Left colon (tissue), 2 donors: ENCODE measurements at regions not wholly inside any gene's neighbourhood (a gene's known extent, or its start where the extent isn't known, plus 50 kb on each side); places are given as distances from the start of the nearest gene placed in this dataset.
A peak's percentile ranks its signal among the peaks of the same experiment; 100 is the strongest.
"Not testable (repeated sequence)": the region's sequence is repeated elsewhere in the genome, so short reads cannot be mapped to it uniquely, and the experiment has no call there.

ENCODE experiments used
- ATAC-seq: fragments of 200-7000 bp; cut with Tn5 transposase; one replicate; pipeline ENCODE4 v1.9.1; 2020; ENCODE audit warnings: mild to moderate bottlenecking, moderate library complexity
- DNase-seq, 2 donors: peaks; one replicate each; pipeline ENCODE4 v3.0.0-alpha.2; 2020
- intact Hi-C, 2 donors: fragments of 100-400 bp; cut with DNase I in 1 of 2; cut with micrococcal nuclease in 1 of 2; formaldehyde crosslinking; loops; one replicate each; pipeline versions ENCODE4 v1.11.2 to v1.14.0; 2022; cut with DNase I, micrococcal nuclease
- donor health status: DM: no; HTN: no; CAD: no.
- donor health status: DM: yes; HTN: yes; CAD: no.

DNA sequence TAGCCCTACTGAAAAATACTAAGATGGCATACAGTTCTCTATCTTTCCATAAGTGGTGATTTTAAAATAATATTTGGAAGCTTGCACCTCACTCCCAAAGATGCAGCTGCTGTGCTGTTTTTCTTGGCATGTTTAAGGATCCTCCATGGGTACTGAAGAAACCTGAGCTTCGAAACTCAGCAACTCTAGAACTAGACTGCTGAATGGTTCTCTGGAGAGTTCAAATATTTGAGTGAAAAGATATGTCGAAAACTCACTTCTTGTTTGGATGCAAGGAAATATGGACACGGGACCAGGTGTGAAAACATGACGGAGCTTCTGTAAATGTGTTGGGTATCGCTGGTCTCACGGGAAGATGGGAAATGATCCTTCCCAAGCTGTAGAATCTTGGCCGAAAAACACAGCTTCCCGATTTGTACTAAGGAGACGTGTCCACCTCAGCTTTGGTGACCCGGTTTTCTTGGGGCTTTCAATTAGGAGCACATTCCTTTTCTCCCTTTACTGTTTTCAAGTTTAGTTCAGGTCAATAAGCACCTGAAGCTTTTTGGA lies 543.8 kb upstream of the NRP1 start:
- no peak for ATAC-seq

GRCh38 chr10:33876584-33877400 lies 542.3 kb upstream of the NRP1 start:
- peak; percentile 29 to 58 for DNase-seq

More for the DNA sequence above, 543.8 kb upstream of the NRP1 start:
- intact Hi-C loops: no loop called here
- no peak for DNase-seq

DNA sequence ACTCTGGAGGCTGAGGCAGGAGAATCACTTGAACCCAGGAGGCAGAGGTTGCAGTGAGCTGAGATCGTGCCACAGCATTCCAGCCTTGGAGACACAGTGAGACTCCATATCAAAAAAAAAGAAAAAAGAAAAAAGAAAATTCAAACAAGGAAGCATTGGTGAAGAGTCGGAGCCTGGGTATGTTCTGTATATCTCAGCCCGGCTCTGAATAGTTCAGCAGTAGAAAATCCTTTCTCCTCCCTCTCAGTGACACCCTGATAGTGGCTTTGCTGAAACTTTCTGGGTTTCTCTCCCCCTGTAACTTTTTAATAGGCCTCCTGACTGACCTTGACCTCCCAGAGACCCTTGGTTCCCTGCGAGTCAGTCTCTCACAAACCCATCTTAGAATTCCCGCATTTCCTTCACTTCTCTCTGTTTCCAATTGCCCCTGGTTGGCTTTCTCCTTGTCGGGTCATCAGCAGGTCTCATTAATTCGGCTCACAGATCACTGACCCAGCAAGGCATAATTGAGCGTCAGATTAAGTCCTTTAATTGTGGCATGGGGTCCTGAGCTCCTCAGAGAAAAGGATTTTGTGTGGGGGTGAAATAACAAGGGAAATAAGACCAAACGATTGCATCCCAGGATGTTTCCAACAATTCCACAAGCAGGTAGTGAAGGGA lies 541.6 kb upstream of the NRP1 start:
- ATAC-seq (no peak), DNase-seq (no peak)
- intact Hi-C loops: no loop called here

More at GRCh38 chr10:33876584-33877400, 542.3 kb upstream of the NRP1 start:
- peak; percentile 100 for ATAC-seq
- intact Hi-C loops: no loop called here

DNA sequence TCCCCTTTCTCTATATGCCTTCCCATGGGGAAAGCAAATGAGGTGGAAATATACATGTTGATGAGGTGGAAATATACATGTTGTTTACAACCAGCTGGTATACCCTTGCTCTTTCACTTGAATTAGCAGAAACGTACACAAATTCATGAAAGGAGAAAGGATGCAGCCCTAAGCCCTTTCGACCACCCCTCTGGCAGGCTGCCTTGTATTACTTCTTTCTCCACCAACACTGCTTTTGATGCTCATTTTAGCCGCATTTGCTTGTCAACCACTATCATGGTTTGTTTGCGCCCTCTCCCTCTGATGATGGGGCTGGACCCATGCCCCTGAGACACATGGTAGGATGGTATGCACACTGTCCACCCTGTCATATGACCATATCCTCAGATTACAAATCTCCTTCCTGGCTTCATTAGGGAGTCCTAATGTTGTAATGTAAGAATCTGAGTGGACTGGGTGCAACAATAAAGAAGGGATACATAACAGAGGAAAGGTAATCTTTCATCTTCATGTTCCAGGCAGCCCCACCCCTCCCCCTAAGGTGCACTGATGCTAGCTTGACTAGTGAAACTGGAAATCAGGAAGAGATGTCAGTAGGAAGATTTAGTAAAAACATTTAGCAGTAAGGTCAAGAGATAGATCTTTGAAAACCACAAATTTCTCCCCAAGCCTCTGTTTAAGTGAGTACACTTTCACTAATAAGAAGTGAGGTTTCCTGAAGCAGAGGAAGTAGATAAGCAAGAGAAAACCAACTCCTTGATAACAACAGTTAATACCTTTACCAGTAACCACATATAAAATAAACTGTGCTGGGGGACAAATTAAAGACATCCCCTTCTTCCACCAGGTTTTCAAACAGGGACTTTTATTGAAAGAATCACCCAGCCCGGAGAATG lies 536.8 kb upstream of the NRP1 start:
- ATAC-seq: no peak
- DNase-seq: no peak
- intact Hi-C loops: no loop called here

DNA sequence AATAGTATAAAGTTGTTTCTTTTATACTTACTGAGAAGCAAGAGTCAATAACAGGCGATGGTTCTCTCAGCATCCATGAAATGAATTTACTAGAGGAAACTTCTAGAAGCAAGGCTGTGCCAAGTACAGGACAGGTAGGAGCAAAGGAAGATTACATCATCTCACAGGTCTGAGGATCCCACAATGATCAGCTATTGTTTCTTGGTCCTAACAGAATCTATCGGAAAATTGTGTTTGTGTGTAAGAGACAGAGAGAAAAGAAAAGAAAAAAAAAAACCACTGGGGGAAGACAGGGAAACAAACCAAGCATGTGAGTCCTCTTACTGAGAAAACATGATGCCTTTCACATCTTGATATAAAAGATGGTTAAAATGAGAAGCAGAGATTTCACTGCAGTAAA lies 535.0 kb upstream of the NRP1 start:
- ATAC-seq (no peak), DNase-seq (no peak)
- intact Hi-C loops: no loop called here

DNA sequence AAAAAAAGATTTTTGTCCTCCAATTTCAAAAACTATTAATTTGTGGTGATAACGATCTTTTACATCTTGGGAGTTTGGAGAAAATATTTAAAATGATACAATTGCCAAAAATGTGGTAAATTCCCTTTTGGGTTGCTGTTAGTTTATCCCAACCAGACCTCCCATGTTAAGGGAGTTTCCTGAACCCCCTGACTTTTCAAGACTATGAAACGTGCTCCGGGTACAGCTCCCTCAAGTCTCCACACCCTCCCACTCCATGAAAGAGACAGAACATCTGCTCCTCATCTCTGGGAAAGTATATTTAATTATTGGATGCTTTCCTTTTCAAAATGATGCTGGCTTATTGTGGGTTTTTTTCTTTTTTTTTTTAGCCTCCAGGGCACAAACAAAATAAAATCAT lies 534.6 kb upstream of the NRP1 start:
- no peak for DNase-seq

GRCh38 chr10:33867199-33867789 lies 532.8 kb upstream of the NRP1 start:
- intact Hi-C loops, DNase-seq, ATAC-seq: not testable (repeated sequence)

More for the DNA sequence above, 534.6 kb upstream of the NRP1 start:
- ATAC-seq: no peak
- intact Hi-C loops: no loop called here

- ATAC-seq (no peak), DNase-seq (no peak)
- intact Hi-C loops: no loop called here
Observed at GRCh38 chr10:33863352-33863751, 528.9 kb upstream of the NRP1 start.

- DNase-seq (no peak), ATAC-seq (no peak)
- intact Hi-C loops: no loop called here
Observed at GRCh38 chr10:33862536-33863105, 528.2 kb upstream of the NRP1 start.

- DNase-seq: no peak
- ATAC-seq: no peak
- intact Hi-C loops: no loop called here
Observed at GRCh38 chr10:33861833-33862232, 527.4 kb upstream of the NRP1 start.

DNA sequence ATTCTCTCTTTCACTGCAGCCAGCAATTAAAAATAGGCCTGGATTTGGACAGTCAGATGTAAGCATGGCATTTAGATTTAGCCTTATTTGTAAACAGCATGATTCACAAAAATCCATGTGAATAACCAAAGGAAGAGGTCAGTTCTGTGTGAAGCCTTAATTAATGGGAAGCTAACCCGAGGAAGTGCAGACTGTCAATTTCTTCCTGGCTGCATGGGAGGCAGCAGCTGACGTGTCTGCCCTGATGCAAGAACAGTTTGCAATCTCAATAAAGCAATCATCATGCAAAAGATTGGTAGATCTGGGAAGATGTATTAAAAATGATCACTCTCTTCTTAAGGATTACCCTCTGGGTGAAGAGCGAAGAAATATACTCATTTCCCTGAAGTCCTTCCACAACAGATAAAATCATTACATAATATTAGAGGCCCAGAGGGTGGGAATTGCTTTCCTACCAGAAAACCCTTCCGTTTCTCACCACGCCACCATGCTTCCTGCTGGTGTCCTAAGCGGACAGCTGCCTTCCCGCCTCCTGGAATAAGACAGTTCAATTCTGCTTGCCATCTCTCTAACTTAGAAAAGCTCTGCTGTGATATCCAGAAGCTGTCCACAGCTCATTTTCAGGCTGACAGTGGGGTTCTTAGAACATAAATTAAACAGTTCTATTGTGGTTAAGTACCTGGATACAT lies 526.7 kb upstream of the NRP1 start:
- no peak for ATAC-seq
- no peak for DNase-seq
- intact Hi-C loops: no loop called here

DNA sequence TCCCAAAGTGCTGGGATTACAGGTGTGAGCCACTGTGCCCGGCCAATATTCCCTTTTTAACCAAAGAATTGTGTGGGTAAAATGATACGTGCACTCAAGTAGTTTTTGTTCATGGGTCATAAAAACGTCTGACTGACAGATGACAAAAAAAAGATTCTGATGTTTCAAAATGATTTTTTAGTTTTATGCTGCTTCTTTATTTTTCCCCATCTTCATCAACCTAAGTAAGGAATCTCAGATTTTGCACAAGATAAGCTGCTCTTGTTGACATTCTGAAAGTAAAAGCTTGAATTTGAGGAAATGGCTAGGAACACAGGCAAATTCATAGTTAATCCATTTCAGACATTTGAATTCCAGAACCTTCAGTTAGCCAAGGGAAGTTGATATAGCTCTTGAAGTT lies 526.1 kb upstream of the NRP1 start:
- intact Hi-C loops: no loop called here
- ATAC-seq (no peak), DNase-seq (no peak)

- no peak for ATAC-seq
- no peak for DNase-seq
- intact Hi-C loops: no loop called here
Observed at GRCh38 chr10:33859319-33860022, 525.0 kb upstream of the NRP1 start.

DNA sequence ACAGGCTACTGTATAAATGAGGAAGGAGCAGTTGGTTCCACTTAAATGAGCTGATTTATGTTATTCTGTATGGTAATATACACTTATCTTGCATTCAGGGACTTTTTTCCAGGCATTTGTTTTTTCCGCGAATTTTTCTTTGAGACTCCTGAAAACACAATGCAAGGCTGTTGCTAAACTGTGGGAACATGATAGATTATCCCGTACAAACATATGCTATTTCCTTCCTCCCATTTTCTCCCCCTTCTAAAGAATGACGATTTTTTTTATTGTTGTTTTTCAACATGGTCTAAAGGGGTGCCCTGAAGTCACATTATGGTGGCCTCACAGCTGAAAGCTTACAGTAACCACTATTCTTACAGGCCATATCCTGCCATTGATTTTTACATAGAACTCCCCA lies 523.9 kb upstream of the NRP1 start:
- ATAC-seq (no peak), DNase-seq (no peak)
- intact Hi-C loops: no loop called here

GRCh38 chr10:33853221-33853620 lies 518.8 kb upstream of the NRP1 start:
- ATAC-seq, intact Hi-C loops, DNase-seq: not testable (repeated sequence)

DNA sequence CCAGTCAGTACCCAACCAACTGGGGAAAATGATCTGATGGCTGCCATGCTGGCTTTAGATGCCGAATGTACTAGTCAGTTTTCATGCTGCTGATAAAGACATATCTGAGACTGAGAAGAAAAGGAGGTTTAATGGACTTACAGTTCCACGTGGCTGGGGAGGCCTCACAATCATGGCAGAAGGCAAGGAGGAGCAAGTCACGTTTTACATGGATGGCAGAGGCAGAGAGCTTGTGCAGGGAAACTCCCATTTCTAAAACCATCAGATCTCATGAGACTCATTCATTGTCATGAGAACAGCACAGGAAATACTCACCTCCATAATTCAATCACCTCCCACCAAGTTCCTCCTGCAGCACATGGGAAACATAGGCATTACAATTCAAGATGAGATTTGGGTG lies 508.9 kb upstream of the NRP1 start:
- DNase-seq (no peak), ATAC-seq (no peak)
- intact Hi-C loops: no loop called here

GRCh38 chr10:33841678-33842077 lies 507.2 kb upstream of the NRP1 start:
- ATAC-seq (no peak), DNase-seq (no peak)
- intact Hi-C loops: no loop called here
